SK-N-MC (cell line): ENCODE measurements at regions not wholly inside any gene's neighbourhood (a gene's known extent, or its start where the extent isn't known, plus 50 kb on each side); places are given as distances from the start of the nearest gene placed in this dataset.

Source experiments
- DNase-seq: peaks from one replicate; pipeline ENCODE4 v3.0.0-alpha.2; 2011; ENCODE audit warnings: low read depth, low spot score
- H3K27ac ChIP-seq: fragments of 200-600 bp; sonication (generic); 2 replicates; pipeline ENCODE4 v1.5.1; 2016; ENCODE audit warnings: mixed run types
- H3K36me3 ChIP-seq: fragments of 200-600 bp; sonication (generic); 2 replicates; pipeline ENCODE4 v1.6.1; 2017; ENCODE audit warnings: antibody characterized with exemption, low read length, mixed read lengths; ENCODE audit not compliant: insufficient read depth
- H3K4me3 ChIP-seq: fragments of 200-600 bp; sonication (generic); 2 replicates; pipeline ENCODE4 v1.5.1; 2016
- H3K9ac ChIP-seq: fragments of 200-600 bp; sonication (generic); 2 replicates; pipeline ENCODE4 v1.8.0; 2017; ENCODE audit warnings: mixed run types, mixed read lengths; ENCODE audit not compliant: insufficient read length
- H3K9me3 ChIP-seq: fragments of 200-600 bp; sonication (generic); 2 replicates; pipeline ENCODE4 v1.6.1; 2017; ENCODE audit warnings: low read depth, mild to moderate bottlenecking, antibody characterized with exemption, low read length, moderate library complexity, mixed read lengths
- EZH2 ChIP-seq: fragments of 200-600 bp; sonication (generic); IDR thresholded peaks from one replicate; pipeline ENCODE4 v1.6.1; 2017; ENCODE audit warnings: antibody characterized with exemption
- FOXP2 ChIP-seq: optimal IDR thresholded peaks from 2 replicates; pipeline ENCODE3; 2011; ENCODE audit warnings: mild to moderate bottlenecking, moderate library complexity; ENCODE audit not compliant: insufficient read depth; ENCODE audit errors: extremely low read length, control extremely low read depth
- POLR2AphosphoS5 ChIP-seq: IDR thresholded peaks from 2 replicates; pipeline ENCODE4 v1.6.1; 2012; ENCODE audit warnings: mild to moderate bottlenecking, low read depth, low read length, borderline replicate concordance

DNA sequence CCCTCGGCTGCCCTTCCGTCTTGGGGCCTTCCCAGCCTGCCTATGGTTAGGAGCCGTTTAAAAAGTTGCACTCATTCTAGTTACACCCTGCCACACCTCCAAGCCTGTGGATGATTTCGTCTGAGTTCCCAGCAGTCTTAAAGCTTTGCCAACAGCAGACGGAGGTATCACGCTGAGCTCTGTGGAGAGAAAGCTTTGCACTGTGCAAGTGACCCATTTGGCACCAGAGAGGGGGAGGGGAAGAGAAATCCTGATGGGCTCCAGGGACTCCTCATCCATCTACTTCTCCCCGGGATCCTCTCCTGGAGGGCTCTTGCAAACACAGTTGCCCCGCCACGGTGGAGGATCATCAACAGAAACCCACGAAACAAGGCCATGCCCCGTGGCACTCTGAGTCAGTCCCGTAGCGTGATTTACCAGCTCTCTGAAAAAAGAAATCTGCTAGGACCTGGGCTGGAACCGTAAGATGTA, 98.8 kb upstream of the CITED2 start:
- DNase-seq = peak; percentile 75
- Histone ChIP-seq H3K36me3 (no peaks in the 10 kb centered on the region), H3K9ac (peak overlapping the region; percentile 72), H3K4me3 (peak overlapping the region; percentile 76), H3K27ac (peak overlapping the region; percentile 97), H3K9me3 (no peaks in the 10 kb centered on the region)
- TF ChIP-seq EZH2 = no peak
- TF ChIP-seq POLR2AphosphoS5 = peak; percentile 79
- peak; percentile 12 for TF ChIP-seq FOXP2

DNA sequence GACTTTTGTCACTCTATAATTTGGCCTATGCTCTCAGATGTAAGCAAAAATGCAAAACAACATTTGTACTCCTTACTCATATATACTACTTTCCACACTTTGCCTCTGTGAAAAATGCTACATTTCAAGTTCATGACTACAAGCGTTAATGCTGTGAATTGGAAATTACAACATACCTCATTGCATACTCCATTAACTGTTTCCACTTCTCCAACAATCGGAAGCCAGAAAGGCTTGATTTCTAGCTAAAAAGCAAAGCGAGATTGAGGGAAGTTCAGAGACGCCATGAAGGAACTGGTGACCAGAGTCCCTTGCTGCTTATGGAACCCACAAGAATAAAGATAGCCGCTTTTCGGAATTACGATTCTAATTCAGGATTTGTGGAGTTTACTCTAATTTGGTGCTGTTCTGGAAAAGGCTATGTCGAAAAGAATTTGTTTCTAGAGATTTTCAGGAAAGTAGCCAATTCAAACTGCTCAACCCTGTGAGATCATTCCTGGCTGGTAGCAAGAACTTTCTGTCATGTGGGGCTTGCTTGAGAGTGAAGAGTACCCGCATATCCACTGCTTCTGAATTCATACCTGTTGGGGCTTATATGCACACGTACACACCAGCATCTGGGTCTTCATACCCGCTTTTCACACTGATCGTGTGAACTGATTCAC, 98.0 kb upstream of the CITED2 start:
- no peak for TF ChIP-seq POLR2AphosphoS5
- no peak for TF ChIP-seq FOXP2
- TF ChIP-seq EZH2 = no peak
- H3K4me3 ChIP-seq = peak overlapping the region; percentile 76
- DNase-seq = no peak

DNA sequence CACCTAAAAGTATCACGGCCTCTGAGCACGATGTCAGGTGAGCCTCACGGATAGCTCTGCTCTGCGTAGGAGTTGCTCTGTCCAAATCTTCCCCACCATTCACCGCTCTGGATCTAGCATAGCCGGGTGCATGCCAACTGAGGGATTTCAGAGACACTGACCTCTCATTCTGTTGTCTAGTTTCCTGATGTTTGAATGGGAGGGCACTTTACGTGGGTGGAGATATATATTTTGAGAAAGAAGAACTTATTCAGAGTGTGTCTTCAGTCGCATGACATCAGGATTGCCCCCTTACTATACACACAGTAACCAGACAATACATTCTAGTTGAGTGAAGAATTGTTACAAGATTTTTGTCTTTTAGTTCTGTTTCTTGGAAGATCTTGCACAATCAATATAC, 96.5 kb upstream of the CITED2 start:
- no peaks in the 10 kb centered on the region for H3K36me3 ChIP-seq
- TF ChIP-seq EZH2 (no peak), FOXP2 (no peak), POLR2AphosphoS5 (no peak)
- no peak overlapping the region for H3K27ac ChIP-seq
- DNase-seq = no peak
- no peak overlapping the region for H3K9ac ChIP-seq
- H3K9me3 ChIP-seq = no peaks in the 10 kb centered on the region
- no peak overlapping the region for H3K4me3 ChIP-seq

More for the DNA sequence above, 98.0 kb upstream of the CITED2 start:
- Histone ChIP-seq H3K27ac (peak overlapping the region; percentile 97), H3K9me3 (no peaks in the 10 kb centered on the region), H3K9ac (peak overlapping the region; percentile 72), H3K36me3 (no peaks in the 10 kb centered on the region)

DNA sequence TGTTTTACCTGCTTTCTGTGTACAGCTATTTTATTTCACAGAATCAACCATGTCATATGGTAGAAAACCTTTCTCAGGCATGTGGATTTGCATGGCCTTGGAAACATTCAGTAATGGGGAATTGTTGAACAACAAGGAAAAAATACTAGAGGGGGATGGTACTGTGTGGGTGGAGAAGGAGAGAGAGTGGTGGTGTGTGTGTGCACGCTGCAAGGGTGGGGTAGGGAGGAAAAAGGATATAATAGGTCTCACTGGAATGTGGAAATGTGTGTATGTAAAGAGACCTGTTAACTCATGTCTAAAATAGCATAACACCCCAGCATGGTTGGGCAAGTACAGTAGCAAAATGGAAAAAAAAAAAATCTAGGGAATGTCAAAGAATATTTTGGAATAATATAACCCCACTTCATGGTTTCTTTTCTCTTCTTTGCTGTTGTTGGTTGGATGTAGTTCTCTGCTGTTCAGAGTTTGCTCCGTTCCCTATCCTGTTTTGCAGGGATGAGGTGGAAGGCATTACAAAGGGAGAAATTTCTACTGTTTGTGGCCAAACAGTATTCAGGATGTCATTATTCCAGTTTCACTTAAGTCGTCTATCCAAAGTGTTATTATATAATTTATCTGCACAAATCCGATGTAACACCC, 93.9 kb upstream of the CITED2 start:
- Histone ChIP-seq H3K4me3 (no peak overlapping the region), H3K36me3 (no peaks in the 10 kb centered on the region), H3K9me3 (no peaks in the 10 kb centered on the region), H3K9ac (no peak overlapping the region), H3K27ac (no peak overlapping the region)
- no peak for DNase-seq
- TF ChIP-seq POLR2AphosphoS5 (no peak), EZH2 (no peak), FOXP2 (no peak)

DNA sequence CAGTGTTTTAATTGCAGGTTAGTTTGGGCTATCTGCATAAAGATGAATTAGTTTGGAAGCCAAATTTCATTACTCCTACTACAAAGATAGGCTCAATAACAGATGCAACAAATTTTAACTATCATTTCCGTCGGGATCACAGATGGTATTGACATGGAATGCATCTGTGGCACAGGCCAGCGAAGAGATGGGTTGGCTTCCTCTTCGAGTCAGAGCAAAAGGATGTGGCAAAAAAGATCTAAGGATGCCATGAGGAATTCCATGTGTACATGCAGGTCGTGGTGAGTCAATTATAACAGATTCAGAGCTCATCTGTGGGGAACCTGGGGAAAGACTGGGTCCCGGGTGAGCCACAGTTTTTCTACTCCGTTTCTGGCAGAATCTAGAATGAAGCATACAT, 83.0 kb upstream of the CITED2 start:
- TF ChIP-seq FOXP2 (no peak), POLR2AphosphoS5 (no peak), EZH2 (no peak)
- H3K36me3 ChIP-seq = no peaks in the 10 kb centered on the region
- H3K9me3 ChIP-seq = no peaks in the 10 kb centered on the region
- H3K9ac ChIP-seq = no peak overlapping the region
- H3K4me3 ChIP-seq = no peak overlapping the region
- no peak overlapping the region for H3K27ac ChIP-seq
- DNase-seq = no peak

DNA sequence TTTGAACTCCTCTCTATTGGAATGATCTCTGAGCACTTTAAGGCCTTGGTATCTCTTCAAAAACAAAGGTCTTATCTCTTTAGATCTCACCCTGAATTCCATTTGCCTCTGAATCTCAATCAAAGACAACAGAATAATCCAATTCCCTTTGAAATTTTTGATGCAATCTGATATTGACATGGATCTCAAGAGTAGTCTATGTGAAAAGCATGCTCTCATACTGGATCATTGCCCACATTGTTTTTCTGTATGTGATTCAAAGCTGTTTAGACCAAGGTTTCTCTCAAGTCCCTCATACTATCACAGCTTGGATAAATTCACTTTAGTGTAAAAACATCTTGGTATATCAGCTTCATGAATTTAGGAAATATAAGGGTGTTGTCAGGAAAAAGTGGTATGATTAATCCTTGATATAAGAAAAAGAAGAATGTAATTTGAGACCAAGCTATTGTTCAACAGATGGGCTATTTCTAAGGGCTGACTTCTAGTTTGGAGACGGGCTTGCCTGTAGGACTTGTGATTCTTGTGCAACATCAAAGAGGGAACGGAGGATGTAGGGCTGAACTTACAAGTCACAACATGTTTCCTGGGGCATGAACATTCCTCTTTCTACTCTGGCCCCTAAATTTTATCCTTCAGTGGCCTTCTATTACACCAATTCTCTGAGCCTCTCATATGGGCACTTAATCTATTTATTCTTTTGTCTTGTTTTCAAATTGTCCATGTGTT, 77.9 kb upstream of the CITED2 start:
- TF ChIP-seq FOXP2 (no peak), POLR2AphosphoS5 (no peak), EZH2 (no peak)
- no peak for DNase-seq
- H3K36me3 ChIP-seq = no peaks in the 10 kb centered on the region
- no peaks in the 10 kb centered on the region for H3K9me3 ChIP-seq
- no peak overlapping the region for H3K4me3 ChIP-seq
- H3K9ac ChIP-seq = no peak overlapping the region
- peak overlapping the region; percentile 33 for H3K27ac ChIP-seq

DNA sequence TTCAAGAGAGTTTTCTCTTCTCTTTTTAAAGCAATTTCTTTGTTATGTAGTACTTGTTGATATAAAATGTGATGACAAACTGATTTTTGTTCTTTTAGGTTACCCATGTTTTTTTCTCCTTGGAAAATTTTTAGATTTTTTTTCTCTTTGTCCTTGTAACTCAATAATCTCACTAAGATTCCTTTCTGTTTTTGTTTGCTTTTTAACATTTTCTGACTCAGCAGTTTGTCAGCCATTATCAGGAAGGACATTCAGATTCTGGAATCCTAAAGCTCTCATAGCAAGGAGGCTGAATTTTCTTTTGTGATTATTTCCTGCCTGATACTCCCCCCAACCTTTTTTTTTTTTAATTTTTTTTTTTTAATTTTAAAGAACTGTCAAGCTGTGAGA, 75.2 kb upstream of the CITED2 start:
- Histone ChIP-seq H3K36me3 (no peaks in the 10 kb centered on the region), H3K9ac (peak overlapping the region; percentile 33), H3K27ac (peak overlapping the region; percentile 61), H3K4me3 (peak overlapping the region; percentile 43; the same call in 1 of the 2 replicates), H3K9me3 (no peaks in the 10 kb centered on the region)
- TF ChIP-seq EZH2 = no peak
- DNase-seq = no peak

DNA sequence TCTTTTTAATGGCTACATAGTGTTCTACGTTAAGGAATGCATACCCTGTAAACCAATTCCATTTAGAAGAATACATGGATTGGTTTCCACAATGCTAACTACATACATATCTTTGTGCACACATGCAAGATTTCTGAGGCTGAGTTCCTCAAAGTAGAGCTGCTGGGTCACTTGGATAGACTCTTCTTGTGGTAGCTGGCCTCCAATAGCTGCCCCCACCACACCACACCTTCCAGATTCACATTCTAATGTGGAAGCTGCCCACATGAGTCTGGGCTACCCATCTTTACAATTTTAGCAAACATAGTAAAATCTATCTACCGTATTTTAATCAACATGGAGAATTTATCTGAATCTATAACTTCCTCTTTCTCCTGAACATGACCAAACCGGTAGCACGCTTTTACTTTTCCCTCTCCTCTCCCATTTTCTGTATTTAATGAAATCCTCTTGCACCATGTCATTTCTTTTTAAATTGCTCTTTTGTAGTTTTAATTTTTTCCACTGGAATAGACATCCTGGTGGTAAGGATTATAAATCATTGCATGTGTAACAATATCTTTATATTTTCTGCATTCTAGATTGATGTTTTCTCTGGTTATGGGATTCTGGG, 74.7 kb upstream of the CITED2 start:
- H3K36me3 ChIP-seq = no peaks in the 10 kb centered on the region
- H3K27ac ChIP-seq = peak overlapping the region; percentile 61
- H3K9ac ChIP-seq = peak overlapping the region; percentile 33
- H3K4me3 ChIP-seq = peak overlapping the region; percentile 4; the same call in 1 of the 2 replicates
- no peaks in the 10 kb centered on the region for H3K9me3 ChIP-seq
- DNase-seq = no peak
- TF ChIP-seq POLR2AphosphoS5 (no peak), EZH2 (no peak)
